GM18517 (cell line): ENCODE measurements at regions not wholly inside any gene's neighbourhood (a gene's known extent, or its start where the extent isn't known, plus 50 kb on each side); places are given as distances from the start of the nearest gene placed in this dataset.
"Not testable (repeated sequence)": the region's sequence is repeated elsewhere in the genome, so short reads cannot be mapped to it uniquely, and the experiment has no call there.

Experiments used
- ATAC-seq: cut with Tn5 transposase; IDR thresholded peaks from one replicate; pipeline ENCODE4 v1.9.1; 2021; ENCODE audit warnings: mild to moderate bottlenecking, moderate library complexity; ENCODE audit not compliant: unreplicated experiment

DNA sequence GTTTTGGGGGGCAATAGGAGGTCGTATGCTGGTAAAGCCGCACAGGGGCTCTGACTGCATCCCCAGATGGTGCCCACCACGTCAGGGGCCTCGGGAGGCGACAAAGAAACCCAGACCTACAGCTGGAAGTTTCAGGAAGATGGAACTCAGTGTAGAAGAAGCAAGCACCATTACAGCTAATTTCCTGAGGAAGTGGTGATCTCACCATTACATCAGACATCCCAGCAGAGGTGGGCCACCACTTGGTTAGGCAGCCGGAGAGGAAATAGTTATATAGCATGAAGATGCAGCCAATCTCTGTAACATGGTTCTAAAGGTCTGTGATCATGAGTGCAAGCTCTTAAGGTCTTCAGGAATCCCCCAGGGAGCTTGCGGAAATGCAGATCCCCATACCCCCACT is 127.3 kb upstream of the PCBD1 start:
- no peak for ATAC-seq

- not testable (repeated sequence) for ATAC-seq
Observed at GRCh38 chr10:71020061-71020460, 131.7 kb upstream of the PCBD1 start.

DNA sequence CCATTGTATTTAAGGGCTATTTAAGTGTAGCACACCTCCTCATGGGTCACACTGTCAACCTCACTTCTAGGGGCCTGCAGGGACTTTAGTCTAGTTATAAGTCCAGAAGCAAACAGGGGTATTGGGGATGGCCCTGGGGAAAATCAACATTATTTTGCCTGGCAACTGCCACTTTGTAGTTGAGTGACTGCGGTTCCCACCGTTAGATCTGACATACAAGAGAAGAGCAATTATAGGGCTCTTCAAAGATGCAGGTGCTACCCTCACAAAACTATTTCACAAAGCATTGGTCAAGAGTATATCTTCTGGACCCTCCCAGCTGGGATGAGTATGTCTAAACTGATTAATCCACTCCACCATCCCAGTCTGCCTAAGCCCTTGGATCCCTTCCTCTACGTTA is 133.0 kb upstream of the PCBD1 start:
- ATAC-seq: no peak

GRCh38 chr10:71023704-71024283 is 135.4 kb upstream of the PCBD1 start:
- ATAC-seq: no peak

GRCh38 chr10:71024490-71024889 is 136.1 kb upstream of the PCBD1 start:
- ATAC-seq: no peak

DNA sequence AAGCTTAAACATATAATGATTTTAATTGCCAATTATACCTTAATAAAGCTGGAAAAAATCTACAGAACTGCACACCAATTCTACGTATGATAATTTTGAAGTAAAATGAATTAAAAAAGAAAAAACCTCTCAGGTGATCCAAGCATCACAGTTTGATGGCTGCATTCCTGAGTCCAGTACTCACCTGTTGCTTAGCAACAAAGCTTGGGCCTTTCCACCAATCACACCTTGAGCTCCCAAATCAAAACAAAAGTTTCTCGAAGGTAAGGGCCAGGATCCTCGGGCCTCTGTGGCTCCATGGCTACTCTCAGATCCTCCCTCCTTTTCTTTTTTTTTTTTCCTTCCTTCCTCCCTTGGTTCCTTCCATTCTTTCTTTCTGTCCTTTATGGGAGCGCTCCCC is 137.2 kb upstream of the PCBD1 start:
- no peak for ATAC-seq

DNA sequence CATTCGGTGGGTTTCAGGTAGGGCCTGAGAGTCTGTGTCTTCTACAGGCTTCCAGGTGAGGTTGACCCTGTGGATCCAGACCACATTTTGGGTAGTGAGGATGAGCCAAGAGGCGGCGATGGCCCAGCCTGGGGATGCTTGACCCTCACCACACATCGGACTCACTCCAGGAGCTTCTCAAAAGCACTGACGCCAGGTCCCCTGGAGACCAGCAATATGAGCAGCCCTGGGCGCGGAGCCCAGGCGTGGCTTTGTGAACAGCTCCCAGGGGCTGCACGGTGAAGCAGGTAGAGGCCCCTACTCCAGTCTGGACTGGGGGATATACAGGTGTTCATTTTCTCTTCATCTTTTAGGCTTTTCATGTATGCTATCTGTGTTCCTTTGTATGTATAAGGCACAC is 139.7 kb upstream of the PCBD1 start:
- no peak for ATAC-seq

DNA sequence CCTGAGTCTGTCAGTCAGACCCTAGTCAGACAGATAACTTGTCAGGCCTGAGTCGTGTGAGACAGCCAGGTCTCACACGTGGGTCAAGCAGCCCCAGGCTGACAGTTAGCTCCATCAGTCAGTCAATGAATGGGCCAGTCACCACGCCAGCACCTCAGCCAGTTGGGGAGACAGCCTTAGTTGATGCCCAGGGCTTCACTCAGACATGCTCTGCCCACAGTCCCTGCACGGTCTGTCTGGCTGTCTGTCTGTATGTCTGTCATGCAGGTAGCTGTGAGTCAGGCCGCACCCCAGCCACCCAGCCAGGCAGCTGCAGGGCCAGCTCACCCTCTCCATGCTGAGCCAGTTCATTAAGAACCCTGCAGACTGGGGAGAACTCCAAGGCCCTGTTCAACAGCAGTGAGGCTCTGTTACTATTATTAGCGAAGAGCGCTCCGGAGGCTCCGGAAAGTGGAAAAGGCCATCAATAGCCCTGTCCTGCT is 141.1 kb upstream of the PCBD1 start:
- no peak for ATAC-seq

DNA sequence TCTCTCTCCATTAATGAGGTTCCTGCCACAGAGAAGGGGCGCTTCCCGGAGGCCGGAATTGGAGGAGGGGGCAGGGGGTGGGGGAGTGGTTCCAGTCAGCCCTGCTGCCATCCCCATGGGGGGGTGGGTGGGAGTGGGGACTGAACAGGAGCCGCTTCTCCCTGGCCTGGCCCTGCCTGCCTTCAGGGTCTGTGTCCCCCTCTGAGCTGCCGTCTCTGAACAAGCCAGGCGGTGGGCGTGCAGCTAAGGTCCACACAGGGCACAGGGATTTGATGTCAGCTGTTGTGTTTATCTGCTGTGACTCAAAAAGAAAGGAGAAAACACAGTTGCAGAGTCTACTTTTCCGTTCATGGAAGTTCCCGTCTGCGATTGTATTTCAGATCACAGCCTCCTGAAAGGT is 141.5 kb upstream of the PCBD1 start:
- ATAC-seq: no peak

GRCh38 chr10:71031026-71031425 is 142.7 kb upstream of the PCBD1 start:
- ATAC-seq: no peak

DNA sequence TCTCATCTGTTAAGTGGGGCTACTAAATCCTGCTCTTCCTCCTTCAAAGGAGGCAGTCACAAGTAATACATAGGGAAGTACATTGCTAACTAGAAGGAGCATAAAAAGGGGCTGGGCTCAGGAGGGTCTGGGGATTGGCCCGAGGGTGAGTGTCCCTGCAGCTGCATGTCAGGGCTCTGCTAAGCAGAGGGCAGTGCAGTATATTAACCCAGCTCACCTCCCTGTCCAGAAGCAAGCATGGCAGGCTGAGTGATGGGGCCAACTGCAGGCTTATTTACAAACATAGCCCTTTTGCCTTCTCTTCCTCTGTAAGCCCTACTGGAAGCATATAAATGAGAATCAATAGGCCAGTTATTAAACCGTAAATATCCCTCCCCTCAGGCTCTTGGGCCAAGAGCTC is 143.2 kb upstream of the PCBD1 start:
- ATAC-seq: no peak

DNA sequence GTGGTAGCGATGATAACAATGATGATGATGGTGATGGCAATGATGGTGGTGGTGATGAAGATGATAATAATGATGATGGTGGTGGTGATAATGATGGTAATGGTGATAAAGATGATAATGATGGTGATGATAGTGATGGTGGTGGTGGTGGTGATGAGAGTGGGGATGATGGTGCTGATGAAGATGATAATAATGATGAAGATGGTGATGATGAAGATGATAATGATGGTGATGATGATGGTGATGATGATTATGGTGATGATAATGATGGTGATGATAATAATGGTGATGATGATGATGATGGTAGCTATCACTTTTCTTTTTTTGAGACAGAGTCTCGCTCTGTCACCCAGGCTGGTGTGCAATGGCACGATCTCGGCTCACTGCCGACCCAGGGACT is 144.5 kb upstream of the PCBD1 start:
- no peak for ATAC-seq

GRCh38 chr10:71033396-71033980 is 145.1 kb upstream of the PCBD1 start:
- no peak for ATAC-seq

- ATAC-seq: no peak
Observed at GRCh38 chr10:71035511-71036296, 147.3 kb upstream of the PCBD1 start.

- ATAC-seq: no peak
Observed at GRCh38 chr10:71036297-71036966, 148.1 kb upstream of the PCBD1 start.

DNA sequence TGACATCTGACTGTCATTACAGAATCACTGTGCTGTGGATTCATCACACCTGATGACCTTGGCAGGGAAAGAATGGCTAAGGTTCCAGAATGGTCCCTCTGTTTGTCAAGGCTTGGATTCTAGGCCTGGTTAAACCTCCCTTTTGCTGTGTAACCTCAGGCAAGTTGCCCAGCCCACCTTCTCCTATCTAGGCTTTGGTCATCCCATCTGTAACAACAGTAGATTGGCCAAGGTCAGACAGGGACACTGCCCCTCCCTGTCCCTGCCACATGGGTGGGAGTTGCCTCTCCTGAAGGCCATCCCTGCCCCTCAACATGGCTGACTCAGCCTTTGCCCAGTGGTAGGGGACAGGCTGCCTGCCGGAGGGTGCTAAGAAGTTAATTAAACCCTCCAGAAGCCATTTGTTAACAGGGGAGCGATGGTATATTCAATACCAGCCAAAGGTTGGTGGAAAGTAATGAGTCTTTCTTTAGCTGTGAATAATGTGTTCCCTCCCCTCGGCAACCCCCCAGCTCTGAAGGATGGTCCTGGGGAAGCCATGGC is 149.8 kb upstream of the PCBD1 start:
- no peak for ATAC-seq

GRCh38 chr10:71038921-71039320 is 150.6 kb upstream of the PCBD1 start:
- ATAC-seq: no peak

DNA sequence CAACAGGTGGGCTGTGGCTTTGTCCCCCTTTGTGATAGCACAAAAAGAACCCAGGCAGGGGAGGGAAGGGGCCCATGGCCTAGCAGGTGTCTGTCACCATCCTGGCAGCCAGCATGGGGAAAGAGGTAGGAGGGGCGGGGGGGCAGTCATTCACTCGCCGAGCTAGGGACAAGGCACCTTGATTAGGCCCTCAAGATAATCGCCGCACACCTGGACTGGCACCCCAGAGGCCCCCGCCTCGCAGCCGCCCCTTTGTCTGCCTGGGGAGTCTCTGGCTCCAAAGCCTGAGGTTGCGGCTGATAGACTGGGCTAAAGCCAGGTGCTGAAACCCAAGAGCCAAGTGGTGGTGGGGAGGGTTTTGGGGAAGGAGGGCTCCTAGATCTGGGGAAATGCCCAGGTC is 151.2 kb upstream of the PCBD1 start:
- no peak for ATAC-seq

DNA sequence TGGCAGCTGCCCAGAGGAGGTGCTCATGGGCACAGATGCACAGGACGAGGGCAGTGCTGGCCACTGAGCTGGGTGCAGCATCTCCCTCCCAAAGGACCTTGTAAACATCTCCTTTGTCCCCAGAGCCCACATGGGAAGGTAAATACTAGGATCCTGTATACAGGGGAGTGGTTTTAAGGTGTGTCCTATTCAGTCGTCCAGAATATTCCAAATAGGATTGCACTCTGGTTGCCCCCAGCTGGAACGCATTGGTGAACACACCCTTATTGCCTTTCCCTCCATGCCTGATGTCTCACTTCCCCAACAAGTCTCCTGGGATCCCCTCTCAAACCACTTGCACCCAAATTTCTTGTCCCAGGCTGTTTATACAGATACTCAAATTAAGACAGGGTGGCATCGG is 152.0 kb upstream of the PCBD1 start:
- ATAC-seq: no peak

GRCh38 chr10:71040846-71041605 is 152.7 kb upstream of the PCBD1 start:
- ATAC-seq: no peak

- no peak for ATAC-seq
Observed at GRCh38 chr10:71042216-71042615, 153.9 kb upstream of the PCBD1 start.
